CD4-positive, alpha-beta T cell treated with Interleukin-6 at 100 ng/mL for 8 hours (primary cell): ENCODE measurements at regions not wholly inside any gene's neighbourhood (a gene's known extent, or its start where the extent isn't known, plus 50 kb on each side); places are given as distances from the start of the nearest gene placed in this dataset.
"Not testable (repeated sequence)": the region's sequence is repeated elsewhere in the genome, so short reads cannot be mapped to it uniquely, and the experiment has no call there.

Source experiments
- DNase-seq: peaks from one replicate; pipeline ENCODE4 v3.0.0-alpha.2; 2020; ENCODE audit warnings: mixed read lengths, low spot score

GRCh38 chr3:8136553-8136952, 365.1 kb upstream of the LMCD1 start:
- DNase-seq: no peak

- DNase-seq: no peak
Measured at GRCh38 chr3:8143186-8143585, 358.4 kb upstream of the LMCD1 start.

GRCh38 chr3:8145661-8146060, 356.0 kb upstream of the LMCD1 start:
- no peak for DNase-seq

GRCh38 chr3:8147711-8148110, 353.9 kb upstream of the LMCD1 start:
- no peak for DNase-seq

- DNase-seq: no peak
Measured at GRCh38 chr3:8152821-8153418, 348.7 kb upstream of the LMCD1 start.

GRCh38 chr3:8153800-8154199, 347.8 kb upstream of the LMCD1 start:
- DNase-seq: no peak

- no peak for DNase-seq
Measured at GRCh38 chr3:8154617-8155016, 347.0 kb upstream of the LMCD1 start.

GRCh38 chr3:8156138-8156537, 345.5 kb upstream of the LMCD1 start:
- no peak for DNase-seq

GRCh38 chr3:8156831-8157230, 344.8 kb upstream of the LMCD1 start:
- DNase-seq: no peak

- no peak for DNase-seq
Measured at GRCh38 chr3:8157640-8158039, 344.0 kb upstream of the LMCD1 start.

- DNase-seq: no peak
Measured at GRCh38 chr3:8164145-8164544, 337.5 kb upstream of the LMCD1 start.

GRCh38 chr3:8166014-8166413, 335.6 kb upstream of the LMCD1 start:
- DNase-seq: no peak

- no peak for DNase-seq
Measured at GRCh38 chr3:8170971-8171508, 330.6 kb upstream of the LMCD1 start.

GRCh38 chr3:8173892-8174291, 327.7 kb upstream of the LMCD1 start:
- no peak for DNase-seq

- not testable (repeated sequence) for DNase-seq
Measured at GRCh38 chr3:8176759-8177483, 324.7 kb upstream of the LMCD1 start.

GRCh38 chr3:8178516-8178915, 323.1 kb upstream of the LMCD1 start:
- DNase-seq: not testable (repeated sequence)

- no peak for DNase-seq
Measured at GRCh38 chr3:8182904-8183303, 318.7 kb upstream of the LMCD1 start.

GRCh38 chr3:8183627-8184026, 318.0 kb upstream of the LMCD1 start:
- no peak for DNase-seq

GRCh38 chr3:8186213-8186612, 315.4 kb upstream of the LMCD1 start:
- no peak for DNase-seq

GRCh38 chr3:8187996-8188395, 313.6 kb upstream of the LMCD1 start:
- no peak for DNase-seq

GRCh38 chr3:8189051-8189450, 312.6 kb upstream of the LMCD1 start:
- no peak for DNase-seq

GRCh38 chr3:8191406-8191805, 310.2 kb upstream of the LMCD1 start:
- no peak for DNase-seq

- DNase-seq: no peak
Measured at GRCh38 chr3:8197384-8197783, 304.2 kb upstream of the LMCD1 start.

GRCh38 chr3:8198605-8199004, 303.0 kb upstream of the LMCD1 start:
- DNase-seq: no peak
